GM18517 (cell line): ENCODE measurements at regions not wholly inside any gene's neighbourhood (a gene's known extent, or its start where the extent isn't known, plus 50 kb on each side); places are given as distances from the start of the nearest gene placed in this dataset.

ENCODE experiments used
- ATAC-seq: cut with Tn5 transposase; IDR thresholded peaks from one replicate; pipeline ENCODE4 v1.9.1; 2021; ENCODE audit warnings: mild to moderate bottlenecking, moderate library complexity; ENCODE audit not compliant: unreplicated experiment

DNA sequence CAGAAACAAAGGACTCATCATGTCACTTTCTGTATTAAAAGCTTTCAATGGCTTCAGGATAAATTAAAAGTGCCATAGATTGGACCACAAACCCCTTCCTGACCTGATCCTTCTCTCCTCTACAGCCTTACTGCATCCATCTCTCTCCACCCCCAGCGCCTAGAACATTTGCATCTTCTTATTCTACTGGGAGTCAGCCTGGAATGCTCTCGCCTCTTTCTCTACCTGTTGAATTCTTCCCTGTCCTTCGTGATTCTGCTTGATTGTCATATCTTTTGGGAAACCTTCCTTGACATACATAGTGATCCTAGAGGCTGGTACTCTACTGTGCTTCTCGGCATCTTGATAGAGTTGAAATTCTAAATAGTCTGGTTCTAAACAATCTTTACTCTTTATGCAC lies 332.0 kb upstream of the PBX1 start:
- ATAC-seq = no peak

GRCh38 chr1:164228928-164229327 lies 330.1 kb upstream of the PBX1 start:
- ATAC-seq = no peak

- ATAC-seq = no peak
Observed at GRCh38 chr1:164233149-164233548, 325.8 kb upstream of the PBX1 start.

DNA sequence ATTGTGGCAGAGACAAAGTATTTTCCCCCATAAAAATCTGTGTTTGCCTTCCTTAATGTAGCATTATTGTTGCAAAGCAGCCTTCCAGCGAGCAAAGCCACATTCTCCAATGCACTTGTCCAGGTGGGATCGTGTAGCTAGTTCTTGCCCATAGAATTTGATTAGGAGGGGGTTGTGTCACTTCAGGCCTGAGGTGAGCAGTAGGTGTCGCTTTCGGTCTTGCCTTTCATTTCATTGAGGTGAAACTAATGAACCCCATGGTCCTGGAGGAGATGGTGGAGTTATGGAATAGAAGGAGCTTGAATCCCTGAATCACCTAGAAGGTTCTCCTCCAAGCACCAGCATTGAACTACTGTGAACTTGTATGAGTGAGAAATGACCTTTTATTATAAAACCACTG lies 318.9 kb upstream of the PBX1 start:
- no peak for ATAC-seq

GRCh38 chr1:164250365-164250764 lies 308.6 kb upstream of the PBX1 start:
- no peak for ATAC-seq

- no peak for ATAC-seq
Observed at GRCh38 chr1:164256456-164256855, 302.5 kb upstream of the PBX1 start.

- no peak for ATAC-seq
Observed at GRCh38 chr1:164261691-164262240, 297.2 kb upstream of the PBX1 start.

GRCh38 chr1:164263540-164263939 lies 295.4 kb upstream of the PBX1 start:
- no peak for ATAC-seq

DNA sequence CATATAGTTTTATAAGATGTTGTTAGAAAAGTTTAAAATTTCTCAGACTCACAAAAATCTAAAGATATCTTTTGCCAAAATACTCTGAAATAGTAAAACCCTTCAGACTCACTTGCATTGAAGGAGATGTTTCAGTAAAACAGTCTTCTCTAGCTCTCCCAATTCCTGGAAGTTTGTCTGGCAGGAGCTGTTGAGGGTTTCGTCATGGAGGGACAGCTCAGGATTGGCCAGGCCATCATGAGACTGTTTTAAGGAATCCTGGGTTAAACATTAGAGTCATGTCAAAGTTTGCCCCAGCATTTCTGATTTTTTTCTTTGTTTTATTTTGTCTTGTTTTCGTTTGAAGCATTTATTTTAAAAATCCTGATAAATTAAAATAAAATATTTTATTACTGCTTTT lies 293.8 kb upstream of the PBX1 start:
- no peak for ATAC-seq

DNA sequence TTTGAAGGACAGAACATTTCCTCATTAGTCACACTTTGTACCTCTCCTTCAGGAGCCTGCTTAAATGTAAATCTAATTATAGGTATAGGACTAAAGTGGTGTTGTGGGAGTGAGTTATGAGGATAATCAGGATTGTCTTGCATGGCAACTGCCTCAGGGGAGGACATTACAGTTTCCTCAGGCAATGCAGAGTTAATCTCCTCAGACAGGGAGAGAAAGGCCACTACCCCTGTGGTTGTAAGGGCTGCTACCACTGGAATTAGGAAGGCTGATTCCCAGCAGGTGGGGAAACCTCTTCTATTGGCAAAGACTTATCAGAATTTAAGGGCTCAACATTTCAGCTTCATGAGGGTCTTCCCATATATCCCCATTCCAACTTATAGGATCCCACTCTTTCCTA lies 286.8 kb upstream of the PBX1 start:
- no peak for ATAC-seq

- ATAC-seq = no peak
Observed at GRCh38 chr1:164296172-164296571, 262.8 kb upstream of the PBX1 start.

DNA sequence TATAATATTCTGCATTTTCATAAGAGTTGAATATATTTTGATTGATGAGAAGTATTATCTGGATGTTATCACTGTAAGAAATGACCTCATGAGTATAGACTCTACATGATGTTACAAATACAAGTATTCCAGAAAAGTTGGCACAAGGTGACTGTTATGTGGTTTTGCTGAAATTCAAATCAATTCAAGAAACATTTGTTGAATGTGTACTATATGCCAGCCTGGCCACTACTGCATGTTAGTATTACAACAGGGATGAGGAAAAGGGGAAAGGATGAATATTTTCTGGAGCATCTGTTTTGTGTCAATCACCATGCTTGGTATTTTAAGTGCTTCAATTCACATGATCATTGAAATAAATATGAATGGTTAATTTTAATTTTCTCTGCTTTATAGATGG lies 250.9 kb upstream of the PBX1 start:
- ATAC-seq = no peak

DNA sequence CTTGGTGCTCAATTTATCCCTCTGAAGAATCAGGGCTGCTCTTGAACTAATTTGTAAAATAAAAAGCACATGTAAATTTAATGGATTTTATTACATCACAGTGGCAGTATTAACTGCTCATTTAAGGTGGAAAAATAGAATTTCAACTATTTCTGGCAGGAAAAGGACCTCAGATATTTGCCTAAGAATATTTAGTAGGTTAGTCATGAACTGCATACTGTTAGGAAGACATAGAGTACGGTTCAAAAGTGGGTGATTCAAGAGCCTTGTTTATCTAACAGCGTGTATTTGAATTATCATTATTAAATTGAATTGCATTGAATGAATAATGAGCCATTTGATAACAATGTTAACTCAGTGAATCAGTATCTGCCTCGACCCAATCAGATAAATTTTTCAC lies 248.8 kb upstream of the PBX1 start:
- no peak for ATAC-seq

GRCh38 chr1:164311377-164311776 lies 247.6 kb upstream of the PBX1 start:
- no peak for ATAC-seq

DNA sequence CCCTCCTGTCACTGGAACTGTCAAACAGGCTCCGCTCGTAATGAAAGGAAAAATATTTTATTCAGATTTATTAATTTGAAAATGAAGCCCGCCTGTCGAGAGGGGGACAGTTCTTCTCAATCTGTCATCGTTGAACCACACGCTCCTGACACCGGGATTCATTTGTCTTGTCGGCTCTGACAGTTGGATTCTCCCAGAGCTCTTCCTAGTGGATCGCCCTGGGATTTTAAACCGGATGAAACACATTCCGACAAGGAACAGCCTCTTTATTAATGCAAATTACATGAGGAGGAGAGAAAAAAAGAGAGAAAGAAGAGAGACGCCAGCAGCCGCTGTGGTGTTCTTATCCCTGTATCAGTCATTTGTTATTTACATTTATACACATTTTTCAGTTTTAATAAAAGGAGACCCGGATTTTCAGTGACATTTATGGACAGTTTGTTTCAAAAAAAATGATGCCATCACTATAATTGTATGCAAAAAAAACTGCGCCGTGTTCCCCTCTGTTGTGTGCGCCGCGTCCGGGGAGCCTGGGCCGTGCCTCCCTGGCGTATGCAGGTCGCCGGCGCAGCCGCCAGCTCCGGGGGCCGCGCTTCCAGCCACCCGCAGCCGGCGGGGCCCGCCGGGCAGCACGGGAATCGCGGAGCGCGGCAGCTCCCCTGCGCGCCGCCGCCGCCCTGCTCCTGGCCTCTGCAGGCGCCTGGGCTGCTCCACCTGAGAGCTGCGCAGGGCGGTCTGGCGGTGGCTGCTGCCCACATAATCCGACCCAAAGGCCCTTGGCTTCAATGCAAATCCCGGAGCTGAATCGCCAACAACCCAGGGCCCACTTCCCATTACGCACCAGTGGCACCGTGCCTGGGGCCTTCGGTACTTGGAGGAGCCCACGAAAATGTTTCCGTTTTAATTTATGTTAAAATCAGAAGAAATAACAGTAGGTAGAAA lies 237.9 kb upstream of the PBX1 start:
- ATAC-seq = no peak

DNA sequence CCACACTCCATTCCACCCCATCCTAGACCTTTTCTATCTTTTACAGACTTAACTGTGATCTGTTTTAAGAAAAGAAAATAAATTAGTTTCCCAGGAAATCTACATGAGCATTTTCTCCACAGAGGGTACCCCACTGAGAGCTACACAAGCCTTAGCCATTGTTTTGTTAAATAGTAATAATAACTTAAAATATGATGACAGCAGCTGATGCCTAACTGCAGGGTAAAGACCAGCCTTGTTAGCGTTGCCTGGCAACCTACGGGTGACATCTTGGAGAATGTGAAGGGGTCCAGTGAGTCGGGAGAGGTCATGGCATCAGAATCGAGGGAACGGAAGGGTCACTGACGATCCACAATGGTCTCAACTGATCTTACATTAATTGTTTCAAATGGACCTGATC lies 233.2 kb upstream of the PBX1 start:
- ATAC-seq = no peak

- no peak for ATAC-seq
Observed at GRCh38 chr1:164333387-164333786, 225.6 kb upstream of the PBX1 start.

DNA sequence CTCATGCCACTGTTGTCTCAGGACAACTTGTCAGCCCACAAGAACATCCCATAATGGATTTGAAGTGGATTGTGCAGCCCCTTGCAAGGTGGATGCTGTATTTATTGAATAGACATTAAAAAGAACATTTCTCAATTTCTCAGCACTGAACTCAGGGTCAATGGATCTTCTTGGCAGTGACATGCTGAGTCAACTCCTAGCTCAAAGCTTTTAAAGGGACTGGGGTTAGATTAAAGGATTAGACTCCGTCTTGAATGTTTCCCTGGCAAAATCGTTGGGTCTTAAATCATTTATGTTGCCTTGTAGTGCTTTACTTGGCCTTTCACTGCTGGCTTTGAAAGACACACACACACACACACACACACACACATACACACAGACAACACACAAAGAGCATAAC lies 221.6 kb upstream of the PBX1 start:
- no peak for ATAC-seq

DNA sequence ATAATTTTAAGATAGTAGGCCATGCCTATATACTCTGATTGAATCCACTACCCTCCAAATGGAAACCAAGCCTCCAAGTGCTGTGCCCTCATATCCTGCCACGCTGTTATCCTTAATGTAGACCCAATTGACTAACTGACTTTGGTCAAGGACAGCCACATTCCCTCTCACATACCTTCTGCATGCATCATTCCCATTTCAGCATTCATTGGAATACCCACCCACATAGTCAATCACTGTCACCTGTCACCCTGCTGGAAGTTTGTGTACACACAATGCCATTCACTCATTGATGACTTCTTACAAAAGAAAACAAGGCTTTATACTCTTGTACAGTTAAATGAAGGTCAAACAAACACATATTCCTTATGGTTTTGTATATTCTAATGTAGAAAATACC lies 221.1 kb upstream of the PBX1 start:
- no peak for ATAC-seq

GRCh38 chr1:164343189-164343588 lies 215.8 kb upstream of the PBX1 start:
- ATAC-seq = no peak

DNA sequence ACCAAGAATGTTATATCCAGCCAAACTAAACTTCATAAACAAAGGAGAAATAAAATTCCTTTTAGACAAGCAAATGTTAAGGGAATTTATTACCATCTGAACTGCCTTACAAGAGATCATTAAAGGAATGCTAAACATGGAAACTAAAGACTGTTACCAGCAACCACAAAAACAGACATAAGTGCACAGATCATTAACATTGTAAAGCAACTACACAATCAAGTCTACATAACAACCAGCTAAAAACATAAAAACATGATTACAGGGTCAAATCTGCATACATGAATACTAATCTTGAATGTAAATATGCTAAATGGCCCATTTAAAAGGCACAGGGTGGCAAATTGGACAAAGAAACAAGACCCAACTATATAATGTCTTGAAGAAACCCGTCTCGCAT lies 211.0 kb upstream of the PBX1 start:
- no peak for ATAC-seq

GRCh38 chr1:164356511-164356910 lies 202.5 kb upstream of the PBX1 start:
- no peak for ATAC-seq

GRCh38 chr1:164360265-164360664 lies 198.7 kb upstream of the PBX1 start:
- no peak for ATAC-seq
